ENCODE measurements at regions not wholly inside any gene's neighbourhood (a gene's known extent, or its start where the extent isn't known, plus 50 kb on each side); places are given as distances from the start of the nearest gene placed in this dataset.
"Not testable (repeated sequence)": the region's sequence is repeated elsewhere in the genome, so short reads cannot be mapped to it uniquely, and the experiment has no call there.

GRCh38 chr18:79587779-79588635 is 91.6 kb upstream of the CTDP1 start:
- Histone ChIP-seq H3K27me3 (ENCODE audit: insufficient read depth, low read length) (no peaks in the 10 kb centered on the region), H3K4me3 (ENCODE audit: low read length) (no peak overlapping the region), H3K36me3 (ENCODE audit: insufficient read depth, low read length) (no peaks in the 10 kb centered on the region)

GRCh38 chr18:79588636-79589481 is 90.7 kb upstream of the CTDP1 start:
- H3K27me3 ChIP-seq (ENCODE audit: insufficient read depth, low read length), result no peaks in the 10 kb centered on the region
- H3K9me3 ChIP-seq (ENCODE audit: low read length), result no peaks in the 10 kb centered on the region
- no peak overlapping the region for H3K4me3 ChIP-seq (ENCODE audit: low read length)
- H2AFZ ChIP-seq (ENCODE audit: low read depth, low read length), result peak overlapping the region; percentile 74
- no peaks in the 10 kb centered on the region for H3K36me3 ChIP-seq (ENCODE audit: insufficient read depth, low read length)
- peaks cover 12% of the 10 kb centered on the region for H3K4me1 ChIP-seq (ENCODE audit: insufficient read depth, low read length)

More at GRCh38 chr18:79587779-79588635, 91.6 kb upstream of the CTDP1 start:
- peaks cover 12% of the 10 kb centered on the region for H3K4me1 ChIP-seq (ENCODE audit: insufficient read depth, low read length)
- H3K9me3 ChIP-seq (ENCODE audit: low read length), result no peaks in the 10 kb centered on the region
- H2AFZ ChIP-seq (ENCODE audit: low read depth, low read length), result no peak overlapping the region

DNA sequence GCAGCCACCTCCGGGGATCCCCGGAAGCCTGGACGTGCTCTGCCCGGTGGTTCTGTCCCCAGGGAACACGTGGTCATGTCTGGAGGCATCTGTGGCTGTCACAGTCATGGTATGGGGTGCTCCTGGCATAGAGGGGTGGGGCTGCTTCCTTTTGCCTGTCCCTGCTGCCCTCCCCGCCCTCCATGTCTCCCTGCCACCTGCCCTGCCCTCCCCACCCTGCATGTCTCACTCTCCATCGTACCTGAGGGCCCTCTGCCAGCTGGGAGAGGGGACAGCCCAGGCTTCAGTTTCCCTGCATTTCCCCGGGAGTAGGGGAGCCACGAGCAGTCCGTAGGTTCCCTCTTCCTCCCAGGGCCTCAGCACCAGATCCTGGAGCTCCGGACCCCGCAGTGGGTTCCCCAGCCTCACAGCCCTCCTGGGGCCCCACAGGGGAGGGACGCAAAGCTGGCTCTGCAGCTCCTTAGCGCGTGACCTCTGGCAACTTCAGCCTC is 90.0 kb upstream of the CTDP1 start:
- no peaks in the 10 kb centered on the region for H3K36me3 ChIP-seq (ENCODE audit: insufficient read depth, low read length)
- no peaks in the 10 kb centered on the region for H3K9me3 ChIP-seq (ENCODE audit: low read length)
- H2AFZ ChIP-seq (ENCODE audit: low read depth, low read length), result no peak overlapping the region
- H3K27me3 ChIP-seq (ENCODE audit: insufficient read depth, low read length), result no peaks in the 10 kb centered on the region
- H3K4me3 ChIP-seq (ENCODE audit: low read length), result no peak overlapping the region
- peaks cover 12% of the 10 kb centered on the region for H3K4me1 ChIP-seq (ENCODE audit: insufficient read depth, low read length)

DNA sequence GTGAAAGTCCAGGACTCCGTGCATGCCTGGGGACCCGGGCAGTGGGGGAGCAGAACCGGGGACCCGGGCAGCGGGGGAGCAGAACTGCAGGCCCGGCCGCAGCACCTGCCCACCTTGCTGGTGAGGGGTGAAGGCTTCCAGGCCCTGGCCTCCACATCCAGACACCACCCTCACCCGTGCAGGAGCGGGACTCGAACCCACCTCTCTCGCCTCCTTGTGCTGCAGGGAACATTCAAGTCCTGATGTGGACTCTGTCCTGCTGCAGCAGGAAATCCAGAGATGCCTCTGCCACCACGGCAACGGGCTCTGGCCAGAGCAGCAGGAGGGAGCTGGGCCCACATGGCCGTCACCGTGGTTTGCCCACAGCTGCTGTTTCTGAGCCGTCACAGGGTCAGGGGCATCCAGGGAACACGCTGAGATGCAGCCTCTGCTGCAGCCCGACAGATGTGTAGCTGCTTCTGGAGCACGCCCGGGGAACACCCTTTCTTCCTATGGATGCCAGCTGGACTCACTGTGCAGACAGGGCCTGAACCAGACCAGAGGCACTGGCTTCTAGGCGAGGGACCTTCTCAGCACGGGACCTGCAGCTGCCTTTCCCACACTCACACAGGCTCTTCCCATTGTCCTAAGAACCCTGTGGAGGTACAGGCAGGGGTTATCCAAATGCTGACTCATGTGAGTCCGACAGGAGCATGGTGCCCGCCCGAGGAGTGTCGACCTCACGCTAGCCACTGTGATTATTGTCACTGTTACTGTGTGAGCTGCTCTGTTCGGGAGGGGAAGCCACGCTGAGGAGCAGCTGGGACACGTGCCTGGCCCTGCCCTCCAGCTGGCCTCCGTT is 89.2 kb upstream of the CTDP1 start:
- no peaks in the 10 kb centered on the region for H3K36me3 ChIP-seq (ENCODE audit: insufficient read depth, low read length)
- H3K9me3 ChIP-seq (ENCODE audit: low read length), result no peaks in the 10 kb centered on the region
- H2AFZ ChIP-seq (ENCODE audit: low read depth, low read length), result no peak overlapping the region
- no peak overlapping the region for H3K4me3 ChIP-seq (ENCODE audit: low read length)
- peaks cover 2% of the 10 kb centered on the region for H3K27me3 ChIP-seq (ENCODE audit: insufficient read depth, low read length)
- H3K4me1 ChIP-seq (ENCODE audit: insufficient read depth, low read length), result peaks cover 12% of the 10 kb centered on the region

- Histone ChIP-seq H3K27me3 (ENCODE audit: insufficient read depth, low read length) (peaks cover 5% of the 10 kb centered on the region), H3K36me3 (ENCODE audit: insufficient read depth, low read length) (no peaks in the 10 kb centered on the region), H2AFZ (ENCODE audit: low read depth, low read length) (no peak overlapping the region)
Measured at GRCh38 chr18:79591032-79591308, 88.6 kb upstream of the CTDP1 start.

DNA sequence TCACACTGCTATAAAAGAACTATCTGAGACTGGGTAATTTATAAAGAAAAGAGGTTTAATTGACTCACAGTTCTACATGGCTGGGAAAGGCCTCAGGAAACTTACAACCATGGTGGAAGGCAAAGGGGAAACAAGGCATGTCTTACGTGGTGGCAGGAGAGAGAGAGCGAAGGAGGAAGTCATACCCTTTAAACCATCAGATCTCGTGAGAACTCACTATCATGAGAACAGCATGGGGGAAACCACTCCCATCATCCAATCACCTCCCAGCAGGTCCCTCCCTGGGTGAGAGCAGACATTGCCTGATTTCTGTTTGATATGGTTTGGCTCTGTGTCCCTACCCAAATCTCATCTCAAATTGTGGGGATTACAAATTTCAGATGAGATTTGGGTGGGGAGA is 86.9 kb upstream of the CTDP1 start:
- not testable (repeated sequence) for H3K4me3 ChIP-seq (ENCODE audit: low read length); H3K36me3 ChIP-seq (ENCODE audit: insufficient read depth, low read length); H3K9me3 ChIP-seq (ENCODE audit: low read length); H2AFZ ChIP-seq (ENCODE audit: low read depth, low read length); H3K27me3 ChIP-seq (ENCODE audit: insufficient read depth, low read length)
- peaks cover 12% of the 10 kb centered on the region for H3K4me1 ChIP-seq (ENCODE audit: insufficient read depth, low read length)

More at GRCh38 chr18:79591032-79591308, 88.6 kb upstream of the CTDP1 start:
- Histone ChIP-seq H3K4me1 (ENCODE audit: insufficient read depth, low read length) (peaks cover 12% of the 10 kb centered on the region), H3K9me3 (ENCODE audit: low read length) (no peaks in the 10 kb centered on the region), H3K4me3 (ENCODE audit: low read length) (no peak overlapping the region)

DNA sequence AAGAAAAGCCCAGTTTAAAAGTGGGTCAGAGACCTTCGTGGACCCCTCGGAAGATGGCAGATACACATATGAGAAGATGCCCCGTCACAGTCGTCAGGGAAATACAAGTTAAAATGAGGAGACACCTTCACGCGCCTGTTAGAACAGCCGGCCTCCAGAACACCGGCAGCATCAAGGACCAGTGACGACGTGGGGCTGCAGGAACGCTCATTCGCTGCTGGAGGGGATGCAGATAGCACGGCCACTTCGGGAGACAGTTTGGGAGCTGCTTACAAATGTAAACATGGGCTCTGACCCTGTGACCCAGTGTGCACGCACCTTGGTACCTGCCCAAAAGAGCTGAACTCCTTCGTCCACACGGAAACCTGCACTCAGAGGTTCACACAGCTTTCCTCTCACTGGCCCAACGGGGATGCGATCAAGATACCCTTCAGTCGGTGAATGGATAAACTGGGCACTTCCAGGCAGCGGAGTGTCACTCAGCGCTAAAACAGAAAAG is 83.7 kb upstream of the CTDP1 start:
- H3K4me1 ChIP-seq (ENCODE audit: insufficient read depth, low read length), result peaks cover 1% of the 10 kb centered on the region
- no peaks in the 10 kb centered on the region for H3K36me3 ChIP-seq (ENCODE audit: insufficient read depth, low read length)
- H2AFZ ChIP-seq (ENCODE audit: low read depth, low read length), result no peak overlapping the region
- H3K27me3 ChIP-seq (ENCODE audit: insufficient read depth, low read length), result peaks cover 24% of the 10 kb centered on the region
- H3K9me3 ChIP-seq (ENCODE audit: low read length), result no peaks in the 10 kb centered on the region
- no peak overlapping the region for H3K4me3 ChIP-seq (ENCODE audit: low read length)

- Histone ChIP-seq H3K36me3 (ENCODE audit: insufficient read depth, low read length) (no peaks in the 10 kb centered on the region), H3K27me3 (ENCODE audit: insufficient read depth, low read length) (peaks cover 24% of the 10 kb centered on the region), H3K9me3 (ENCODE audit: low read length) (no peaks in the 10 kb centered on the region), H3K4me1 (ENCODE audit: insufficient read depth, low read length) (no peaks in the 10 kb centered on the region), H2AFZ (ENCODE audit: low read depth, low read length) (no peak overlapping the region), H3K4me3 (ENCODE audit: low read length) (no peak overlapping the region)
Measured at GRCh38 chr18:79596446-79597175, 83.0 kb upstream of the CTDP1 start.

GRCh38 chr18:79597176-79597830 is 82.3 kb upstream of the CTDP1 start:
- Histone ChIP-seq H2AFZ (ENCODE audit: low read depth, low read length) (no peak overlapping the region), H3K27me3 (ENCODE audit: insufficient read depth, low read length) (peaks cover 24% of the 10 kb centered on the region), H3K9me3 (ENCODE audit: low read length) (no peaks in the 10 kb centered on the region), H3K4me1 (ENCODE audit: insufficient read depth, low read length) (no peaks in the 10 kb centered on the region), H3K36me3 (ENCODE audit: insufficient read depth, low read length) (no peaks in the 10 kb centered on the region), H3K4me3 (ENCODE audit: low read length) (no peak overlapping the region)

GRCh38 chr18:79597831-79598632 is 81.6 kb upstream of the CTDP1 start:
- H3K4me3 ChIP-seq (ENCODE audit: low read length), result no peak overlapping the region
- peaks cover 24% of the 10 kb centered on the region for H3K27me3 ChIP-seq (ENCODE audit: insufficient read depth, low read length)
- no peaks in the 10 kb centered on the region for H3K4me1 ChIP-seq (ENCODE audit: insufficient read depth, low read length)
- no peaks in the 10 kb centered on the region for H3K9me3 ChIP-seq (ENCODE audit: low read length)
- H3K36me3 ChIP-seq (ENCODE audit: insufficient read depth, low read length), result no peaks in the 10 kb centered on the region
- no peak overlapping the region for H2AFZ ChIP-seq (ENCODE audit: low read depth, low read length)

DNA sequence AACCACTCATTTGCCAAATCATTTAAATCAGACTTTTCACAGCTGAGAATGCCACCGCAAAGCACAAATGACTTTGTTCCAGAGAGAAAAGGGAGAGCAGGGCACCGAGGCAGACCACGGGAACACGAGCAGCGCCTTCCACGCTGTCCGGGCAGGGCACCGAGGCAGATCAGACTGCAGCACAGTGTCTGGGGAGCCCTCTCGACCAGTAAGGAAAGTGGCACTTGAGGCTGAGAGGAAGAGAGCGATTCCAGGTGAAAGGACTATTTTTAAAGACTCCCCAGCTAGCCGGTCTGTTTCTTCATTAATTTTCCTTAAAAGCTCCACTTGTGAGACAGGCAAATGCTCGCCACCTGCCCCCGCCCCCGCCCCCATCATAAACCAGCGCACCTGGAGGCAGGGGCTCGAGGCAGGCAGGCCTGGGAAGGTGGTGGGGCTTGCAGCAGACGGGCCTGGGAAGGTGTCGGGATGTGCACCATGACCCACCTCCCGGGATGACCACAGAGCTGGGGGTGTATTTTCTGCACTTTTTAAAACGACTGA is 80.9 kb upstream of the CTDP1 start:
- peaks cover 24% of the 10 kb centered on the region for H3K27me3 ChIP-seq (ENCODE audit: insufficient read depth, low read length)

More for the DNA sequence above, 80.9 kb upstream of the CTDP1 start:
- no peak overlapping the region for H2AFZ ChIP-seq (ENCODE audit: low read depth, low read length)
- no peaks in the 10 kb centered on the region for H3K36me3 ChIP-seq (ENCODE audit: insufficient read depth, low read length)
- no peaks in the 10 kb centered on the region for H3K4me1 ChIP-seq (ENCODE audit: insufficient read depth, low read length)
- no peaks in the 10 kb centered on the region for H3K9me3 ChIP-seq (ENCODE audit: low read length)
- no peak overlapping the region for H3K4me3 ChIP-seq (ENCODE audit: low read length)
